Panc1 (cell line): ENCODE measurements at regions not wholly inside any gene's neighbourhood (a gene's known extent, or its start where the extent isn't known, plus 50 kb on each side); places are given as distances from the start of the nearest gene placed in this dataset.

Experiments
- ATAC-seq: fragments of 200-7000 bp; cut with Tn5 transposase; 2 replicates; pipeline ENCODE4 v1.9.1; 2020; ENCODE audit warnings: mild to moderate bottlenecking, moderate library complexity
- BruUV-seq: library from RNA; stranded (reverse); fragments of 400-500 nt; replicated peaks from 2 replicates; lab custom pipeline; 2021; lab: Mats Ljungman, UMichigan
- CTCF ChIA-PET: fragments of 300-600 bp; sonication (Branson Sonifier 250); formaldehyde crosslinking; loops from one replicate; lab custom pipeline; 2022; ENCODE audit warnings: antibody characterized with exemption; lab: Charles Lee
- POLR2A ChIA-PET: fragments of 300-600 bp; sonication (Branson Sonifier 250); formaldehyde crosslinking; loops from one replicate; lab custom pipeline; 2022; ENCODE audit warnings: antibody characterized with exemption; lab: Charles Lee
- DNase-seq: peaks from one replicate; pipeline ENCODE4 v3.0.0-alpha.2; 2010; ENCODE audit warnings: low read depth, low spot score
- H3K27ac ChIP-seq: 2 replicates; pipeline ENCODE4 v1.5.1; 2011; ENCODE audit warnings: mild to moderate bottlenecking, low read length, inconsistent platforms
- H3K27me3 ChIP-seq: fragments of 200-500 bp; sonication (Bioruptor generic); 2 replicates; pipeline ENCODE4 v1.6.0; 2014; ENCODE audit warnings: low read length, inconsistent platforms; ENCODE audit not compliant: control insufficient read depth, insufficient read depth
- H3K36me3 ChIP-seq: fragments of 200-500 bp; sonication (Bioruptor generic); 2 replicates; pipeline ENCODE4 v1.5.1; 2014; ENCODE audit warnings: inconsistent platforms, mild to moderate bottlenecking, low read length, moderate library complexity; ENCODE audit not compliant: control insufficient read depth, insufficient read depth
- H3K4me1 ChIP-seq: 2 replicates; pipeline ENCODE4 v1.5.1; 2011; ENCODE audit warnings: inconsistent platforms, mild to moderate bottlenecking, low read length, moderate library complexity; ENCODE audit not compliant: control insufficient read depth, insufficient read depth
- H3K4me3 ChIP-seq, 2 experiments: 2 replicates each; pipeline ENCODE4 v1.5.1; 2011 to 2012; ENCODE audit warnings: low read depth in 2 of 2, low read length in 2 of 2, mild to moderate bottlenecking in 2 of 2, inconsistent platforms in 1 of 2, moderate library complexity in 1 of 2
- H3K9me3 ChIP-seq: fragments of 200-500 bp; sonication (Bioruptor generic); 2 replicates; pipeline ENCODE4 v1.5.1; 2014; ENCODE audit warnings: low read depth, mild to moderate bottlenecking, inconsistent platforms, low read length, moderate library complexity; ENCODE audit not compliant: control insufficient read depth, insufficient read depth
- CTCF ChIP-seq: fragments of 450-650 bp; IDR thresholded peaks from 2 replicates; pipeline ENCODE4 v1.5.1; 2017; ENCODE audit warnings: mild to moderate bottlenecking
- POLR2AphosphoS5 ChIP-seq: IDR thresholded peaks from 2 replicates; pipeline ENCODE4 v1.6.1; 2012; ENCODE audit warnings: mild to moderate bottlenecking, low read depth, low read length, moderate library complexity
- REST ChIP-seq, 2 experiments: IDR thresholded peaks; 2 replicates each; pipeline ENCODE4 v1.6.1; 2011 to 2012; ENCODE audit warnings: low read depth in 2 of 2, control low read depth in 1 of 2, low read length in 1 of 2, mild to moderate bottlenecking in 1 of 2, moderate library complexity in 1 of 2; ENCODE audit not compliant: insufficient read depth in 1 of 2
- SIN3A ChIP-seq: IDR thresholded peaks from 2 replicates; pipeline ENCODE4 v1.6.1; 2012; ENCODE audit warnings: low read depth, mild to moderate bottlenecking, low read length, moderate library complexity, borderline replicate concordance; ENCODE audit not compliant: insufficient read depth
- TCF7L2 ChIP-seq: IDR thresholded peaks from 2 replicates; pipeline ENCODE4 v1.6.1; 2011; ENCODE audit warnings: mild to moderate bottlenecking, low read depth, low read length, inconsistent platforms
- in situ Hi-C: cut with HindIII; loops from 2 replicates; pipeline ENCODE4 v1.10.0; 2016; ENCODE audit warnings: low sequenced_read_pairs, low pct_unique_long_range_greater_than_20kb
- intact Hi-C: fragments of 100-400 bp; cut with micrococcal nuclease; formaldehyde crosslinking; loops from one replicate; pipeline ENCODE4 v1.10.0; 2022; ENCODE audit not compliant: unreplicated experiment

GRCh38 chr9:71521132-71521531, 247.2 kb downstream of the CEMIP2 start:
- no peak overlapping the region for H3K27ac ChIP-seq
- TF ChIP-seq CTCF, result no peak
- TF ChIP-seq TCF7L2, result no peak
- TF ChIP-seq REST (IDR thresholded peaks at IDR 0.05; ENCODE audit: insufficient read depth in 1 of 2, low read depth in 2 of 2, low read length in 1 of 2), result no peak
- no peak for TF ChIP-seq POLR2AphosphoS5
- TF ChIP-seq SIN3A, result no peak
- H3K4me1 ChIP-seq, result no peaks in the 10 kb centered on the region
- no peaks in the 10 kb centered on the region for H3K9me3 ChIP-seq
- ChIA-PET POLR2A (no interaction called here), CTCF (no interaction called here)
- H3K36me3 ChIP-seq, result no peaks in the 10 kb centered on the region
- DNase-seq (no peak), ATAC-seq (no peak)
- H3K4me3 ChIP-seq, result no peak overlapping the region
- no peaks in the 10 kb centered on the region for H3K27me3 ChIP-seq
- no TSS peak for BruUV-seq
- intact Hi-C loops (no loop called here), in situ Hi-C loops (no loop called here)

- Histone ChIP-seq H3K4me1 (no peaks in the 10 kb centered on the region), H3K36me3 (no peaks in the 10 kb centered on the region), H3K27ac (no peak overlapping the region), H3K27me3 (no peaks in the 10 kb centered on the region), H3K9me3 (no peaks in the 10 kb centered on the region), H3K4me3 (no peak overlapping the region)
- BruUV-seq, result no TSS peak
- no peak for TF ChIP-seq REST (IDR thresholded peaks at IDR 0.05; ENCODE audit: insufficient read depth in 1 of 2, low read depth in 2 of 2, low read length in 1 of 2)
- no peak for TF ChIP-seq POLR2AphosphoS5
- TF ChIP-seq SIN3A, result no peak
- TF ChIP-seq TCF7L2, result no peak
- TF ChIP-seq CTCF, result no peak
- ATAC-seq (no peak), DNase-seq (no peak)
- in situ Hi-C loops (no loop called here), intact Hi-C loops (no loop called here)
- CTCF ChIA-PET, result no interaction called here
- POLR2A ChIA-PET, result no interaction called here
These were observed 249.1 kb downstream of the CEMIP2 start for GRCh38 chr9:71519098-71519696.
